Activated naive CD4-positive, alpha-beta T cell treated with Interleukin-2 at 50 U/mL for 16 hours (primary cell): ENCODE measurements at regions not wholly inside any gene's neighbourhood (a gene's known extent, or its start where the extent isn't known, plus 50 kb on each side); places are given as distances from the start of the nearest gene placed in this dataset.
"Not testable (repeated sequence)": the region's sequence is repeated elsewhere in the genome, so short reads cannot be mapped to it uniquely, and the experiment has no call there.

Source experiments
- DNase-seq: peaks from one replicate; pipeline ENCODE4 v3.0.0-alpha.2; 2020

GRCh38 chr1:38746941-38747600 lies 112.5 kb downstream of the RRAGC start:
- no peak for DNase-seq

GRCh38 chr1:38746402-38746935 lies 113.1 kb downstream of the RRAGC start:
- no peak for DNase-seq

- DNase-seq = no peak
Observed at GRCh38 chr1:38745476-38746401, 113.8 kb downstream of the RRAGC start.

- DNase-seq = no peak
Observed at GRCh38 chr1:38744452-38745350, 114.9 kb downstream of the RRAGC start.

DNA sequence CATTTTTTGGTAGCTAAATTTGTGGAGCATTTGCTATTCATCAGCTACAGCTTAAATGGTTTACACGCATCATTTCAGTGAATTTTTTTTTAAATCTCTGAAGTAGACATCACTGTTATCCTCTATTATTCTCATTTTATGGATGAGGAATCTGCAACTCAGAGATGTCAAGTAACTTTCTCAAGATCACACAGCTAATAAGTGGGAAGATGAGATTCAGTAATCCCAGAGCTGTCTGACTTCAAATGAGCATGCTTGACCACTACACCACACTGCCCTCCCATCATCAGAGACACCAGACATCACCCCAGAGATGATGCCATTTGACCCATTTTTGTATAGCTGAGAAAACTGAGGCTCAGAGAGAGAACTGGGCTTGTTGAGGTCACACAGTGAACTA lies 116.4 kb downstream of the RRAGC start:
- no peak for DNase-seq

- no peak for DNase-seq
Observed at GRCh38 chr1:38741341-38741740, 118.2 kb downstream of the RRAGC start.

DNA sequence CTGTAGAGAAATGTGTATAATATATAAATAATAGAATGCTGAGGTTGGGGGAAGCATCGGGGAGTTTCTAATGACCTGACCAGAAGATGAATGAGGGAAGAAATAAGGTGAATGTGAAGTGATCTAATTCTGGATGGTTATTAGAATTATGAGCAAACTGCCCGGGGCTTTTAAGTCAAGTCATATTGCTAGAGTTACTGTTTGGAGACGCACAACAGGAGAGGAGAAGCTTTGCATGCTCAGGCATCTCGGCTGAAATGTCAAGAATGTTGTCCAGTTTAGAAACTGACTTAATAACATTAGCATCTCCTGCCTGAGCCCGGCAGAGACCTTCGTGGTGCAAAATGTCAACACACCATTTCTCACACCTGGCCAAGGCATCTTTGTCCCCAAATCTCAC lies 119.1 kb downstream of the RRAGC start:
- no peak for DNase-seq

- no peak for DNase-seq
Observed at GRCh38 chr1:38738207-38738606, 121.4 kb downstream of the RRAGC start.

GRCh38 chr1:38736399-38736798 lies 123.2 kb downstream of the RRAGC start:
- DNase-seq = no peak

DNA sequence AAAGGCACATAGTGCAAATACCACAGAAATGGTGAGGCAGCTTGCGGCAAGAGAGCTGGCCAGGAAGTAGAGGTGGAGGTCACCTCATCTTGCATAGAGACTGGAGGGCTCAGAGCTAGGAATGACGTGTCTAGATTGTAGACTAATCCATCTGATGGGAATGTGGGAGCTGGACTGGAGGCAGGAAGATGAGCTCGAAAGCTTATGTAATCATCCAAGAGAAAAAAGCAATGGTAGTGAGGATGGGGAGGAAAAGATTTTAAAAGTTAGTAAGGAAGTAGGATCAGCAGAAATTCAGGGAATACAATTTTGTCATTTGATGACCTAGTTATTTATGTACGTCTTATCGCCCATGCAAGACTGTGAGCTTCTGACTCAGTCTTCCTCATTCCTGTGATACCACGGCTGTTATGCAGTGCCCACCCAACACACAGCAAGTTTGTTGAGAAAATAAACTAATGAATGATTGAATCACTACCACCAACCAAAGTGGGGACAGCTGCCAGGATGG lies 123.9 kb downstream of the RRAGC start:
- DNase-seq = no peak

- no peak for DNase-seq
Observed at GRCh38 chr1:38733761-38734160, 125.8 kb downstream of the RRAGC start.

DNA sequence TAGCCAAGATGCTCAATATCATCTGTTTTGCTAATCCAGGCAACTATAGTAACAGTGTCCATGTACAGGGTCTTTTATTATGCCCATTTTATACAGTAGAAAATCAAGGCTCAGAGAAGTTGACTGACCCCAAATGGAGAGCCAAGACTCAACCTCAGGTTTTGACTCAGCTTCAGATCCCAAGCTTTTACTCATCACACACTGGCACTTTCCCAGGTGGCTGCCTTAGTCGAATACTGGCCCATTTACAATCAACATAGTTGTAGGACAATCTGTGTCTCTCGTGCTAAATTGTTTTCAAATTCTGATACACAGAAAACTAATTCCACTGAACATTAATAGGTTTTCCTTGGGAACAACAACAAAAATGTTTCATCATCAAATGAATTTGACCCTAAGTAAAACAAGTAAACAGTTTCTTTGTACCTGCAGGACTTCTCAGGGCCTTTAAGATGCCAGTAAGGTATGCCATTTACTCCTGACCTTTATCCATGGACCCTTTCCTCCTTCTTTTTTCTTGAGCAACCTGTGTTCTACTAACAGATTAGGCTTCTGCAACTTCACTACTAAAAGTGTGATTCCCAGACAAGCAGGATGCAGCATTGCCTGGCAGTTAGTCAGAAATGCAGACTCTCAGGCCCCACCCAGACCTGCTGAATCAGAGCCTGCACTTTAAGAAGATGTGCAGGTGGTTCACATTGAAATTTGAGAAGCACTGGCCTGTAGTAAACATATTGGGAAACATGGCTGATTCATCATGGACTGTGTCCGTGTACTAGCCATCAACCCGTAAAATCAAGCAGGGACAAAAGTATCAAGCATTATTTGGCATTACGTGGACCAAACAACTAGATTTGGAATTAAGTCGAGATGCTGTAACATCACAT lies 128.8 kb downstream of the RRAGC start:
- no peak for DNase-seq

DNA sequence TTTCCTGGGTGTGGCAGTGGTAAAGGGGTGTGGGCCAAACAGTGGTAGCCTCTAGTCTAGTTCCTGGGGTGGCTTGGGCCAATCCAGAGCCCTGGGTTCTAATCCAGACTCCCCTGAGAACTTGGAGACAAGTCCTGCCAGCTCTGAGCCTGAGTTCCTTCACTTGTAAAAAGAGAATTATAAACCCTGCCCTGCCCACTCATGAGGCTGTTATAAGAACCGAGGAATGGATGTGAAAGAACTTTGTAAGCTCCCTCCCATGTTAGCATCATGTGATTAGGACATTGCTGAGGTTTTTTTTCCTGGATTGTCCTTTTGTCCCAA lies 131.0 kb downstream of the RRAGC start:
- DNase-seq = no peak

DNA sequence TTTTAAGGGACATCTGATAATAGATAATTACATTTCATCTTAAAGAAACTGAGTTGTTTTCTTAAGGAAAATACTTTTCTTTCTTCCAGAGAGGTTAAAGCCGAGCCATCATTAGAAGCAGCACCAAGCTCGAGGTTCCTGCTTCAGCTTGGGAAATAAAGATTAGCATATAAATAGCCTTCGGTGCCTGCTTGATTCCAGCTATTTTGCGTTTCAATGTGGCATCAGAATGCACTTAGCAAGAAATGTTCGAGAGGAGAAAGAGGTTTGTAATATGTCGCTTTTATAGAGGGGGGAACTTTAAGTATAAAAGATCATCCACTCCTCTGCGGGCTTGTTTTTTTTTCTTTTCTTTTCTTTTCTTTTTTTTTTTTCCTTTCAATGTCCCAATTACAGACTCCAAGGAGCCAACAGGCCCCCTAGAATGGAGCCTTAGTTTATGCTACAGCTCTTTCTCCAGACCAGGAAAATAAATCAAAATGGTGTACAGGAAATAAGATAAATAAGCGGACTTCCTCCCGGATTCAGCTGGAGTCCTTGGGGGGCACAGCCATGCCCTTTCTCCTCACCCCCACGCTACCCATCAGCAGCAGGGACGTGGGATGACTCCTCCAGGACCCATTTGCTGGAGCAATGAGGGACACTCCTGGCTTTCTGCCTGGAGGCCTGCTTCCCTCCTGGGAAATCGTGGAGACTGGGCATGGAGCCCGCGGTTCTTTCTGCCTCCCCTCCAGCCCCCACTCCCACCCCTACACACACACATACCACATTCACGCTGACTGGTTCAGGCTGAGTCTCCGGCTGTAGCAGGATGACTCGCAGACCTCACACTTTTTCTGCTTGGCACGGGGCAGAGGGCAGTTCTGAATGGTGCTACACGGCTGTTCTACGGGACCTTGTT lies 131.6 kb downstream of the RRAGC start:
- DNase-seq = no peak

DNA sequence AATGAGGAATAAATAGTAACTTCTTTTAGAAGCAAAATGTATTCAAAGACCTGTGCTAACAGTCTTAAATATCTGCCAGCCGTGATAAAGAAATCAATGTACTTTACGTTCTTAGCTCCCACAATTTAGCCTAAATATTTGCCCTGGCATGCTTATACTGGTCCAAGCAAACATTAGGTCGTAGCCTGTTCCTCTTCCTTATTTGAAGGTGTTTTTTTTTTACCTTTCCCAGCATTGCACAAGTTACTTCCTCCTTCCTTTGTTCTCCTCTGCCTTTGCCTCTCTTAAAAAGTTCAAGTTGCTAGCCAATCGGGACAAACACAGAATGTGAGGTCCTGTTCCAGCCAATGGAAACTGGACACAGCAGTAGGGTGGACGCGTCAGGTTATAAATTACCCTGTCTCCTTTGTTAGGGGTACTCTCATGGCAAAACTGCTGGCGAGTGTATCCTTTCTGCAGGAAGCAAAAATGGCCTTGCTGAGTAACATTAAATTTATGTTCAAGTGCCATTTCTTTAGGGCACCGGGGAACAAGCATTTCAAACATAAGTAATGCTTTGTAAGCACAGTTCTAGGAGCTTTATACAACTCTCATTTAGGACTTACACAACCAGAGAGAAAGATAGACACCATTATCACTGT lies 134.1 kb downstream of the RRAGC start:
- DNase-seq = not testable (repeated sequence)

- DNase-seq = no peak
Observed at GRCh38 chr1:38724160-38725131, 135.1 kb downstream of the RRAGC start.

DNA sequence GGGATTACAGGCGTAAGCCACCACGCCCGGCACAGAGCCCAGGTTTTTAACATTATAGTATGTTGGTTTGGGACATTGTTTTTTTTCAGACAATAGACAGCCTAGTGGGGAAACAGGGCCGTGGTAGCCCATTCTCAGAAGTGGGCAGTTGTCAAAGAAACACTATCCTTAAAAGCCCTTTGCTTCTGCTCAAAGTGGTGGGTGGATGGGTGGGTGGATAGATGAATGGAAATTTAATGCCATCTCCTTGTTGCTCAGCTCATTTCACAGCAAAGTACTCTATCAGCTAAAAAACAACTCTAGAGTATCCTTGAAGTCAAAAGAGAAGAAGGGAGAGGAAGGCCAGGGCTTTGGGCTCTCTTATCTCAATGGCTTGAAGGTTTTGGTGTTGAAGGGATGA lies 137.8 kb downstream of the RRAGC start:
- no peak for DNase-seq

DNA sequence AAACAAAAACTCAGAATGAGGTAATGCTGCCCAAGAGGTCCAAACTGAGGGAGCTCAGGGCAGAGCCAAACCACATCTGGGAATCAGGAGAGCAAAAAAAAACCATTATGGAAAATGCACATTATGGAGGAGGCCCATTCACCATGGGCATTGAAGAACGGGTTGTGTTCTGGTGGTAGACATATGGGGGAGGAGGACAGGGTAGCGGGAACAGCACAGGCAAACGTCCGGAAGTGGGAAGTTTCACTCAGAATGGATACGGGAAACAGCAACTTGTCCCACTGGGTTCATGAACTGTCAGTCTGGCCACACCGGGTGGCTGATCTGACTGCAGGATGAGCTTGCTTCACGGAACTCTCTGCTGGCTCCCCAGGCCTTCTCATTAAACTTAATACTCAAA lies 139.7 kb downstream of the RRAGC start:
- DNase-seq = no peak

DNA sequence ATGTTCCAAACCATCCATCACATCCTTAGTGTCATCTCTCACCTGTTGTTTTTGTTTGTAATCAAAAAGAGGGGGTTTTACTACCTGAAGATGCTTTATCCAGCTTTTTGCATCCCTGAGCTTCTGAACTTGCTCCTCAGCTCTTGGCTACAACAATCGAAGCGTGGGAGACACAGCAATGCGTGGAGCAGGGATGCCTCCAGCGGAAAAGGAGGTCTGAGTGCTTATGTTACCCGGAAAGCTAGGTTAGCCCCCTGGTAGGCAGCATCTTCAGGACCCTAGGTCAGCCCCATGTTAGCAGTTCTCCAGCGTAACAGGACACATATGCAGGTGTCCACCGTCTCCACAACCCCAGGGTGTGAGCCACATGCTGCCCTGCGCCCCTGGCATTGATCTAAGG lies 141.5 kb downstream of the RRAGC start:
- DNase-seq = no peak
